HL-60/S4 treated with retinoic acid at 250 ng/mL for 4 days and 3 days (cell line): ENCODE measurements at regions not wholly inside any gene's neighbourhood (a gene's known extent, or its start where the extent isn't known, plus 50 kb on each side); places are given as distances from the start of the nearest gene placed in this dataset.
"Not testable (repeated sequence)": the region's sequence is repeated elsewhere in the genome, so short reads cannot be mapped to it uniquely, and the experiment has no call there.

ENCODE experiments used
- in situ Hi-C: fragments of 300-500 bp; cut with MboI; formaldehyde crosslinking; loops from 2 replicates; pipeline ENCODE4 v1.7.0; 2022; ENCODE audit warnings: low sequenced_read_pairs

DNA sequence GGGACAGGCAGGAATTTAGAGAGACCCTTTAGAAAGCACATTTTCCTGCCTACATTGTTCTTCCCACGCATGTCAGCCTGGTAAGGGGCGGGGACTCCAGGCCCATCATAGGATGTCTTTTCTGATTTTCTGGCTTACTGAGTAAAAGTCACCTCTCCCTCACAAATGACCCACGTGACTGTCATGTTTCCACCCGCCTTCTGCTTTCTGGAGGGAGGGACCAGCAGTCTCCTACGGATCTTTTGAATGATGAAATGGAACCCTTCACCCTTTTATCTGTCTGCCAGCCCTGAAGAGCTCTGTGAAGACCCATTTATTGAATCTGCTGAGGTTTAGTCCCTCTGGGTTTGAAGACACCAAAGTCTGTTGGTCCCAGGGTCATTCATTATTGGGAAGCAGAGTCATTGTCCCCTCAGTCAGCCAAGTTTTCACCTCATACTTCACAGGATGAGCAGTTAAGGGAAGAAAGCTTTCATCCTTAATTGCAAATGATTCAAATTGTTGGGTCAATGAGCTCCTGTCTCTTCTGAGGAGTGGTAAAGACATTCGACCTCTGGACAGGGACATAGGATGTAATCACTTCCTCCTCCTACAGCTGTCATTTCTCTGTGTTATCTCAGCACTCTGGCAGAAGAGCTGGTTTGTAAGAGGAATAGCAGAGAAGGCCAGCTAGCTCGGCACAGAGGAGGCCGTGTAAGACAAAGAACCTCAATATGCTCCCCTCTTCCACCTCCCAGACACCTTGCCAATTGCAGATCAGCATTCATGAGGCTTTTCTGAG lies 446.1 kb downstream of the HS3ST3B1 start:
- in situ Hi-C loops = no loop called here

DNA sequence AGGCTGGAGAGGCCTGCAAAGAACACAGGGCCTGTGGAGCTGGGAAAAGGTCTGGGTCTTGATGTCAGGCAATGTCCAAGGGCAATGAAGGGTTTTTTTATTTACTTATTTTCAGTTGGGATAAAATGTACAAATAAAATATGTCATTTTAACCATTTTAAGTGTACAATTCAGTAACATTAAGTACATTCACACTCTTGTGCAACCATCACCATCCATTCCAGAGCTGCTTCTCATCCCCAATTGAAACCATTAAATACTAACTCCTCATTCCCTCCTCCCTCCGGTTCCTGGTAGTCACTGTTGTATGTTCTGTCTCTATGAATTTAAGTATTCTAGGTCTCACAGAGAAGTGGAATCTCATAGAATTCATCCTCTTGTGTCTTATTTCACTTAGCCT lies 444.7 kb downstream of the HS3ST3B1 start:
- in situ Hi-C loops = no loop called here

DNA sequence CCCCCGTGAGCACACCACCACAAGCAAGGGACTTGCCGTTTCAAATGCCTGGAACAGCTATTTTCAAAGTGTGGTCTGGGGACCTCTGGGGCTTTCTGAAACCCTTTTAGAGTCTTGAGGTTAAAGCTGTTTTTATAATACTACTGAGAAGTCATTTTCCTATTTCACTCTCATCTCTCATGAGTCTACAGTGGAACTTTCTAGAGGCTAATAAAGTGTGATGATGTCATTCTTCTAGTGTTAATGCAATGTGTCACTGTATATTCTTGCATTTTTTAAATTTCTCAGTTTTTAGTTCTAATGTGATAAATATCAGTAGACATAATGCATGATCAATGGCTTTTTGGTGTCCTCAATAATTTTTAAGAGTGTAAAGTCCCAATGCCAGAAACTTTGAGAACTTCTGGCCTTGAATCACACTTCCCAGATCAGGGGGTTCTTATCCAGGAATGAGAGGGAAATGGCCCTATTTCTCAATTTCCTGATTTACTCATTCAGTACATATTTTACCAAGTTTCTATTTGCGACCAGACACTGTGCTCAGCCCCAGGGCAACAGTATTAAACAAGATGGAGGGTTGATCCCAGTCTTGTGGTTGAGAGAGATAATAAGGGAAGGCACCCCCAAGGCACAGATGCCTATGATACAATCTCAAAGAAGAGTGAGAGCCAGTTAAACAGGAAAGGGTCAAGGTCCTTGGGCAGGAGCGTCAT lies 444.0 kb downstream of the HS3ST3B1 start:
- in situ Hi-C loops = no loop called here

DNA sequence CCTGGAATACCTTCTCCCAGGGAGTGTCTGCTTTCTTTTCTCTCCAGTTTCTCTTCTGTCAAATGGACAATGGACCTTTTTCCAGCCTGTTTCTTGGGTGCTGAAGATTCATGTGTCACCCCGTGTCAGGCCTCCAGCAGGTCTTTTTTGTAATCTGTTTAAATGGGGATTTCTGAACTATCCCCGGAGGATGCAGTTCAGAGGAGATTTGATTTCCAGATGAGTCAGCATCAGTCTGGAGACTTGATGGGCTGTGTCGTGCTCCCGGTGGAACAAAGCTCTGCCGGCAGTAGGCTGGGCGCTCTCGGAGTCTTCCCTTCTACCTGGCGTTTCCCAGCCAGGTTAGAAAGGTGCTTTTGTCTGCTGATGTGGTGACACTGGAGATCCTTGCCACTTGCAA lies 440.6 kb downstream of the HS3ST3B1 start:
- in situ Hi-C loops = no loop called here

DNA sequence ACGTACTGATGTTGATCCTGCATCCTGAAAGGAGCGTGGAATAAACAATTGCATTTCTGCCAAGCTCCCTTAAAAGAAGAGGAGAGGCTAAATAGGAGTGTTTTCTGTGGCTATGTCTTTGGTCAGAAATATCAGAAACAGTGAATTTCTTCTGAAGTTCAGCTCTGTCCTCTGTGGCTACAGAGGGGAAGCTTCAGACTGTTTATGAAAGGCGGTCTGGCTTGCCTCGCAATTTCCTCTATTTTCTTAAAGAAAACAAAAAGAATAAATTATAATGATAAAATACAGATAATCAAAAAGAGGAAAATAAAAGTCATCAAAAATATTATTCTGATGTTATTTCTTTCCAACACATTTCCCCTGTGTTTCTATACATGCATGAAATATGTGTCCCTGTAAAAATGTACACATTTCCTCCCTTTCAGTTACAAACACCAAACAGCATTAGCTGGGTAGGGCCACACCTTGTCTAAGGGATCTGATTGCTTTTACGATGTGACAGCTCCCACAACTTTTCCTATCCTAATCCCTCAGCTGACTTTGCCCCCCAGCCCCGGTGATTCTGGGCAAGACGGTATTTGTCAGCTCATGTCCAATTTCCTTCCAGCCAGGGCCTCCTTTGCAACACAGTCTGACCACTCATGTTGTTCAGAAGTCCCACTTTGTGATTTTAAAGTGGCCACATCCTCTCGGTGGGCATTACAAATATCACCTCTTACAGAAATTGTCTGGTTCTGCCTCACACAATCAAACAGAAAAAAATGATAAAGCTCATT lies 439.0 kb downstream of the HS3ST3B1 start:
- in situ Hi-C loops = no loop called here

DNA sequence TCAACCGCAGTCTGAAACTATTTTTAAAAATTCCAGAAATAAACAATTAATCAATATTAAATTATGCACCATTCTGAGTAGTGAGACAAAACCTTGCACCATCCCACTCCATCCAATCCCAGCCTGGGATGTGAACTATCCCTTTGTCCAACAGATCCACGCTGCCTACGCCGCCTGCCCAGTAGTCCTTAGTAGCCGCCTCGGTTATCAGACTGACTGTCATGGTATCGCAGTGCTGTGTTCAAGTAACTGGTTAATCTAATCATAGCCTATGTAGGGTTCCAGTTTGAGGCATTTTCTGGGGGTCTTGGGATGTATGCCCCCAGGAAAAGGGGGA lies 437.7 kb downstream of the HS3ST3B1 start:
- in situ Hi-C loops = no loop called here

DNA sequence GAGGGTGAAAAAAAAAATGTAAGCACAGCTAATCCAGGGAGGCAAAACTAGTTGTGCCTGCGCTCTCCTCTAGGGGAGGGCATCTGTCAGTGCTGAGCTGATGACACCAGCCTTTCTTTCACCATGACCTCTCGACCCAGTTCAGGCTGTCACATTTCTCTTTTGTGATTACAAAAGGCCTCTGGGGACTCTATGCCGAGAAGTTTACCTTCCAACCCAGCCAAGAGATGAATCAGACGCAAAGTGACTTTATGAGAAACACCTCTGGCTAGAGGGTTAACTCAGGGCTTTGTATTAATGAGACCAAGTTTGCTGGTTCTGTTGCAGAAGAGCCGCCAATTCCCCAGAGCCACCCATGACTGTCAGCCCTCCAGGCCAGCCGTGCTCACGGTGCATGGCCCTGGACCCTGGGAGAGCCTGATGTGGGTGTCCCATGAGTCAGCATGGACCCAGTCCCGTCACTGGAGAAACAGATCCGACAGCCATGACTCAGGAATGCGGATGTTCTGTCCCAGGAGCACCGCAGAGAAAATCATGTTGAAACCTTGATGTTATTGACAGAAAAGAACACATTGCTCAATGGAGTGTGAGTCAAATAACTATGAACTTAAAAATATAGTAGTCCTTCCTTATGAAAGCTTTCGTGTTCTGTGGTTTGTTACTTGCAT lies 437.2 kb downstream of the HS3ST3B1 start:
- in situ Hi-C loops = no loop called here

- in situ Hi-C loops = no loop called here
These were observed 435.8 kb downstream of the HS3ST3B1 start for GRCh38 chr17:14736631-14737030.

- in situ Hi-C loops = no loop called here
These were observed 432.5 kb downstream of the HS3ST3B1 start for GRCh38 chr17:14733376-14733775.

DNA sequence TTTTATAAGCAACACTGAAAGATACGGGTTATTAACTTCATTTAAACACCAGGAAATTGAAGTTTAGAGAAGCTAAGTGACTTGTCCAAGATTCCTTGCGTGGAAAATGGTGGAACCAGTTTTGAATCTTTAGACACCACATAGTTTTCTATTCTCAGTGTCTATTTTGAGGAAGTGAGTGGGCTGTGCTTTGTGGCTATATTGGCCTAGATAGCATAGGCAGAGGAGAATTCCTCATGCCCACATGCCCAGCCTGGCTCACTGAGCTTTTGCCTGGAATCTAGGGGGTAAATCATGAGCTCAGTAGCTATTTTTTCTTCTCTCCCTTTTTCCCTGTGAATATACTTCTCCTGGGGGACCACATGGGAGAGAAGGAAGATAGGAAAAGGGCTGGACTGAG lies 431.3 kb downstream of the HS3ST3B1 start:
- in situ Hi-C loops = no loop called here

DNA sequence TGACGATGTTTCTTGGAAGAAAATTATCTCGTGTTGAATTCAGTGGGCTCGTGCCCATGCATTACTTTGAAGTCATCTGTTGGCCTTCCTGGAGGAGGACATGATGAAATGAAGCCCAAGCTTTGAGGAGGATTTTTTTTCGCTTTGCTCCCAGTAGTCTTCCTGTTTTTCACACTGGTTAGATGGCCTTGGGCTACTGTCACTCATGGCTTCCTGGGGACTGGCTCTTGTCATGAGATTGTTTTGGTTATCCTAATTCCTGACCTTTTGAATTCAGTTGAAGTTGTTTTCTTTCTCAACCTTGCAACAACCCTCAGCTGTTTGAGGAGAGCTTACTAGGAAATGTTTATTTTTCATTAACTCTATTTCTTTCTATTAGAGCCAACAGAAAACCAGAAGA lies 430.7 kb downstream of the HS3ST3B1 start:
- in situ Hi-C loops = no loop called here

DNA sequence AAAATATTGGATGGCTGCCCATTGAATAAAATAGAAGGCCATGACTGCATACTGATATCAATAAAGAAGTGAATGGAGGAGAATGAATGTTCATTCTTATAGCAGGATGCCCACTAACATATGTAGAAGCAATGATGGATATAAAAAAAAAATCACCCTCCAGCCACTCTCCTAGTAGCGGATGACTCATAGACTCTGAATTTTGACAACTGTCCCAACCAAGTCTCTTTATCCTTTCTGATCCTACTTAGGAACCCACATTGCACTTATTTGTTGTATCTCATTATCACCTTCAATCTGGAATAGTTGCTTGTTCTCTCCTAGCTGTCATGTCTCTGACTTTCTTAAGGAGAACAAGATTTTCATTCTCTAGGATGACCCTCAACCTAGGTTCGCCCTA lies 429.9 kb downstream of the HS3ST3B1 start:
- in situ Hi-C loops = no loop called here

- in situ Hi-C loops = no loop called here
These were observed 424.8 kb downstream of the HS3ST3B1 start for GRCh38 chr17:14725729-14726128.

DNA sequence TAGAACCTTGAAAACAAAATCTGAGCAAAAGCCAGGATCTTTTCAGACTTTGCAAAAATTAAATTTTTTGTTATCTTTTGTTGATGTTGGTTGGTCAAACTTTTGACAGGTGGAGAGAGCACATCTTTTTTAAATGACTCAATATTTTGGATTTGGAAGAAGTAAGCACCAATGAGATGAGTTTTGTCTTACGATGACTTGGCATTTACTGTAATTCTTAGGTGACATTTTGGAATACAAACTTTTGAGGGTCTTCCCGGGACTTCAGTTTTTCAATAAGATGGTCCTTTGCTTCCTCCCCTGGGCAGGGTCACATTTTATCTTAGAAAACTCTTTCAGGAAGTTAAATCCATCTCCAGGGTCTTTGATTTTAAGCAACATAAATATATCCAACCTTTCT lies 423.9 kb downstream of the HS3ST3B1 start:
- in situ Hi-C loops = no loop called here

DNA sequence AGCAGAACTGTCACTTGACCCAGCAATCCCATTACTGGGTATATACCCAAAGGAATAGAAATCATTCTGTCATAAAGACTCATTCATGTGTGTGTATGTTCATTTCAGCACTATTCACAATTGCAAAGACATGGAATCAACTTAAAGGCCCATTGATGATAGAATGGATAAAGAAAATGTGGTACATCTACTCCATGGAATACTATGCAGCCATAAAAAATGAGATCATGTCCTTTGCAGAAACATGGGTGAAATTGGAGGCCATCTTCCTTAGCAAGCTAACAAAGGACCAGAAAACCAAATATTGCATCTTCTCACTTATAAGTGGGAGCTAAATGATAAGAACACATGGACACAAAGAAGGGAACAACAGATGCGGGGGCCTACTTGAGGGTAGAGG lies 422.5 kb downstream of the HS3ST3B1 start:
- in situ Hi-C loops = not testable (repeated sequence)

GRCh38 chr17:14719942-14720341 lies 419.1 kb downstream of the HS3ST3B1 start:
- in situ Hi-C loops = no loop called here

DNA sequence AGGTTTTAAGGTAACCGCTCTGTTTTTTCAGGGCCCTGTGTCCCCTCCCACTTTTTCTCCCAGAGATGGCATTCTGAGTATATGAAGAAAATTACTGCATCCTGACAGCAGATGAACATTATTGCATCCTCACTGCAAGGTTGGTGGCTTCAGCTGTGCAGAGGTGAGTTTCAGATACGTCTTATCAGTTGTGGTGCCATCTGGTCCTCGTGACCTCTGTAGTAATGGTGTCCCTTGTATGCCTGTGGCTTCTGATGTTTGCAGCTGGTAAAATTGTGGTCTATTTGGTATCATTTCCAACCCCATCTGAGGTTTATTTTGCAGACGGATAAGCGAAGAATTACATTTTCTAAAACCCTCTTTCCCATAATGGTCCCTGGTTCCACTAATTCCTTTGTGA lies 417.0 kb downstream of the HS3ST3B1 start:
- in situ Hi-C loops = no loop called here

- in situ Hi-C loops = no loop called here
These were observed 414.7 kb downstream of the HS3ST3B1 start for GRCh38 chr17:14715561-14715960.

DNA sequence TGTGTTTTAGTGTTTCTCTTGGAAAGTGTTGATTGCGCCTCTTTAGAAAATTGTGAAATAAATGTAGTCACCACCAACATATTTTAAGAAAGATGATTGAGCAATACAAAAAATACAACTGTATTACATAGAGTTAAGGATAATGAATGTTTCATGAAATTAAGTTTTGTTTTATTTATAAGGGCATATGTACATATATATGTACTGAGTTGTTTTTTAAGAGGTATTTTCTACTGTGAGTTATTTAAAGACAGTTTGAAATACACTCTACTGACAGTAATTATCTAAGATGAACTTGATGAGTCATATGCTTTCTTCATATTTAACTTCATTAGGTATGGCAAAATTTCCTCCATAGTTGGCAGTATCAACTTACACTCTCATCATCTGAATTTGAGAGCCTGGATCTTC lies 411.7 kb downstream of the HS3ST3B1 start:
- in situ Hi-C loops = no loop called here

DNA sequence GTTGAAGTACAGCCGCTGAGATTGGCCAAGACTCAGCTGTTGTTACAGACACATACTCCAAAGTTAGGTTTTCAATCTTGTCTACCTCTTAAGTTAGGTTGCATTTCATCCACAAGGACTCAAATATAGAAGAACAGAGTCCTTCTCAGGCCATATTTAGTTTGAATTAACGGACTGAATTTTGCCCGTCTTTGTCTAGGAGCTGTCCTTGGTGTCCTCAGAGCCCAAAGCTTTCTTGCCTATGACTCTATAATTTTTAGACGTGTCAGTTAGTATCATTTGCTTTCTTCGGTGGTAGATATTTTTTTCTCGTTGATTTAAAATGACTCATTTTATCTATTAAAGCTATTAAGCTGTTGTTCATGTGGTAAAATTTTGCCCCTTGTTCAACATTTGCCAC lies 403.2 kb downstream of the HS3ST3B1 start:
- in situ Hi-C loops = no loop called here

DNA sequence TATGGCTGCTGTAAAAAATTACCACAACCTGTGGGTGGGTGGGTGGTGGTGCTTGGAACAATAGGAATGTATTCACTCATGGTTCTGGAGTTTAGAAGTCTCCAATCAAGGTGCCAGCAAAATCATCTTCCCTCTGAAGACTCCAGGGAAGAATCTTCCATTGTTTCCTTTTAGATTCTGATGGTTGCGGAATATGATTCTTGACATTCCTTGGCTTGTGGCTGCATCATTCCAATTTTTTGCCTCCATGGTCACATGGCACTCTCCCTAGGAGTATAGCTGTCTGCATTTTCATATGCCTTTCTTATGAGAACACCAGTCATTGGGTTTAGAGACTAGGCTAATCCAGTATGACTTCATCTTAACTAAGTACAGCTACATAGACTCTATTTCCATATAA lies 401.0 kb downstream of the HS3ST3B1 start:
- in situ Hi-C loops = no loop called here
